Activated T-cell treated with anti-CD3 and anti-CD28 coated beads for 1 hour (primary cell): ENCODE measurements at regions not wholly inside any gene's neighbourhood (a gene's known extent, or its start where the extent isn't known, plus 50 kb on each side); places are given as distances from the start of the nearest gene placed in this dataset.
"Not testable (repeated sequence)": the region's sequence is repeated elsewhere in the genome, so short reads cannot be mapped to it uniquely, and the experiment has no call there.

Experiments used
- DNase-seq: peaks from one replicate; pipeline ENCODE4 v3.0.0-alpha.2; 2020; ENCODE audit warnings: low read depth

DNA sequence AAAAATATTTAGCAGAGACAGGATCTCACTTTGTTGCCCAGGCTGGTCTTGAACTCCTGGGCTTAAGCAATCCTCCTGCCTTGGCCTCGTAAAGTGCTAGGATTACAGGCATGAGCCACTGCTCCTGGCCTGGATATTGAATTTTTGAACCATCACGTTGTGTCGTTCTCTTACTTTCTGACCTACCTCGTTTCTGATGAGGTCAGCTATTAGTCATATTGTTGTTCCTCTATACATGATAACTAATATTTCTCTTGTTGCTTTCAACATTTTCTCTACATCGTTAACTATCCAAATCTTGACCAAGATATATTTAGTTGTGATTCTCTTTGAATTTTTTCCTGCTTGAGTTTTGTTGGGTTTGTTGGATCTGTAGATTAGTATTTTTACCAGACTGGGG, 541.3 kb upstream of the SOX11 start:
- no peak for DNase-seq

DNA sequence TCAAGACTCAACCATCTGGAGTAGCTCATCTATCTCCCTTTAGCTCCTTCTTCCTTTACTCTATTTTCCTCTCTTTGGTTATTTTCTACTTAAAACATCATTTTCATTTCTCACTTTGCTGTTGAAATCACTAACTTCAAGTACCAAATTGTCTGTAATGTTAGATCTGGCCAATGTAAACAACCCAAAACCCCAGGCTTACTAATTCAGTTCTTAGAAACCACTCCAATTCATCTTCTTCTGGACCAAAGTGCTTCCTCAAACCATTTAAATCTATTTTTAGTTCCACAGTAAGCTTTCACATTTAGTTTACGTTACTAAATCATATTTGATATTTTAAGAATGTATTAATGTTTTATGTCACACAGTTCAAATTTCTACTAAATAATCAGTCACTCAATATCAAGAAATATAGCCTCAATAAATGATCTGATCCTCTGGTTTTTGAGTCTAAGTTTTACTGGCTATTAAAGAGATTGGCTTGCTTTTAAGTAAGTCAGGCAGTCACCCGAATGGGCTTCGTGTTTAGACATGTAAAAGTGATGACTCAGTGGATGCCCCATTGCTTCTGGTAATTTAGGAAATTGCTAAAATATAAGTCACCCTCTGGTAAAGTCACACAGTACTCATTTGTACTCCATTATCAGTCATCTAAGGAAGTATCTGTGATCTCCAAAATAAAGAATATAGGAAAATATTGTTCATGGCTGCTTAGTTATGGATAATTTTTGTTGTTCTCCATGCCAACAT, 527.2 kb upstream of the SOX11 start:
- DNase-seq: no peak

DNA sequence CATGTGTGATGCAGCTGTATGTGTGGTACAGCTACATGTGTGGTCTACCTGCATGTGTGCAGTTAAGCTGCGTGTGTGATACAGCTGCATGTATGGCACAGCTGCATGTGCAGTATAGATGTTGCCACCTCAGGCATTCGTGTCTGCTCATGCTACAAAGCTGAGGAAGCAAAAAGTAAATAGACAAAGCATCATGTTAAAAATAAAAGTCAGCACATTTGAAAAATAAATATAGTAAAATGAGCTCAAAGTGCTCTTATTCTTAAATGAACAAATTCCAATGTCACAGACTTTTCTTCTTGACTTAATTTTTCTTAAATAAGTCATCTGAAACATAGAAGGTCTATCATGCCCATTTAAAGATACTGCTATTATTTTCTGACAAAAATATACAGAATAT, 519.3 kb upstream of the SOX11 start:
- DNase-seq: no peak

DNA sequence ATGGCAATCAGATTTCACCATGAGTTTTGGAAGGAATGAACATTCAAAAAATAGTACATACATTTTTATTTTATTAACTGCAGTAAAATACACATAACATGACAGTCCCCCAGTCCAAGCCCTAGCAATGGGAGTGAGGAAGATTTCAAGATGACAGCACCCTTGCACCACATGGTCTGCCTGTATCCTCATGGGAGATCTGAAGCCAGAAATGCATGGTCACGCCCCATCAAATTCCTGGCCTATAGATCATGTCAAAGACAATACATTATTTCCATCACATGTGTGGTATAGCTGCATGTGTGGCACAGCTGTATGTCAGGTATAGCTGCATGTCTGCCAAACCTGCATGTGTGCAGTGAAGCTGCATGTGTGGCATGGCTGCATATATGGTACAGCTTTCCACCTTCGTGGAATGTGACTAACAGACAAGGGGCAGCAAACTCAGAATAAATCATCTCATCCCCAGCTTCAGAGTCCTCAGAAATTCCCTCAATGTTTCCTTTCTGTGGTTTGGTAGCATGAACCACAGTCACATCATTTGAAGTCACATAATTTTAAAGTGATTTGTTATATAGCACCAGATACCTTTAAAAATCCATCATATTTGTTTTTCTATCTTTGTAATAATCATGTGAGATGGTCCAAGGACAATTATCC, 518.2 kb upstream of the SOX11 start:
- no peak for DNase-seq

GRCh38 chr2:5175231-5175630, 517.0 kb upstream of the SOX11 start:
- DNase-seq: no peak

DNA sequence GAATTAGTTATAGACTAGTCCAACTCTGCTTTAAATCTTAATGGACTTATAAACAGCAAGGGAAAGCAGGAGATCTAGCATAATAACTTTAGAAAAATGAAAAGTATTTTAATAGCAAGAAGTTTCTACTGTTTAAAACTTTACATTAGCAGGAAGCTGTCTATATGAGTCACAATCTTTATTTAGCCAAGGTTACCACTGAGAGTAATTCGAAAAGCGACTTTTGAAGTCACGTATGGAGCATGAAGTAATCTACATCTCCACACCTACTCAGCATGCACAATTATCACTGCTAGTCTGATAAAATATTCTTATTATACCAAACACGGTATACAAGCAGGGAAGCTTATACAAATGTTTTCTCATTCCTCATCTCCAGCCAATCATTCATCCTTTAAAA, 515.4 kb upstream of the SOX11 start:
- DNase-seq: no peak

- DNase-seq: no peak
Observed at GRCh38 chr2:5183031-5183430, 509.2 kb upstream of the SOX11 start.

- no peak for DNase-seq
Observed at GRCh38 chr2:5187283-5187682, 504.9 kb upstream of the SOX11 start.

DNA sequence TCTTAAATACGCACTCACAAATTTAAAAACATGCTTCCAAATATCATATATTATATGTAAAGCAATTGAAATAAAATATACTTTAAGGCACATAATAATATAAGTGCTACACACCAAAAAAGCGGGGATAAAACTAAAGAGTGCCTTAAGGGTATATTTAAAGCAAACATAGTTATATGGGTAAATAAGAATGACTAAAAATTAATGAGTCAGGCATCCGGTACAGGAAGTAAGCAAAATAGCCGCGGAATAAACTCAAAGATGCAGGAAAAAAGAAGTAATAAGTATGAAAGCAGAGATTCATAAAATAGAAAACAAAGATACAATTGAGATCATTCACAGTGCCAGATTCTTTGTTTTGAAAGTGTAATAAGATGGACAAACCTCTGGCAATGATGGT, 503.5 kb upstream of the SOX11 start:
- DNase-seq: no peak

GRCh38 chr2:5190023-5190422, 502.2 kb upstream of the SOX11 start:
- no peak for DNase-seq

DNA sequence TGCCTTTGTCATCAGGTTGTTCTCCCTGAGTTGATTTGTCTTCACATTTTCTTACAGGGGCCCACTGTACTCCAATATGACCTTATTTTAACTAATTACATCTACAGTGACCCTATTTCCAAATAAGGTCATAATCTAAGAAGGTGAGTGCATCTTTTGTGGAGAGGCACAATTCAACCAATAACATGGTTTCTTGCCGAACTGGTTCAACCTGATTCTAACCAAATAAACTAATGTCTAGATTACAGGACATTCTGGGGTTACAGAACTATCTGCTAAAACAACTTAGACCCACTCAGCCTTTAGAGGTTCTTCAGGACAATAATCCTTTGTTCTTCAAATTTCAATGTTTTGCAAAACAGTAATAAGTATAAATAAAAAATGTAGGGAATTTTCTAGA, 496.5 kb upstream of the SOX11 start:
- DNase-seq: no peak

DNA sequence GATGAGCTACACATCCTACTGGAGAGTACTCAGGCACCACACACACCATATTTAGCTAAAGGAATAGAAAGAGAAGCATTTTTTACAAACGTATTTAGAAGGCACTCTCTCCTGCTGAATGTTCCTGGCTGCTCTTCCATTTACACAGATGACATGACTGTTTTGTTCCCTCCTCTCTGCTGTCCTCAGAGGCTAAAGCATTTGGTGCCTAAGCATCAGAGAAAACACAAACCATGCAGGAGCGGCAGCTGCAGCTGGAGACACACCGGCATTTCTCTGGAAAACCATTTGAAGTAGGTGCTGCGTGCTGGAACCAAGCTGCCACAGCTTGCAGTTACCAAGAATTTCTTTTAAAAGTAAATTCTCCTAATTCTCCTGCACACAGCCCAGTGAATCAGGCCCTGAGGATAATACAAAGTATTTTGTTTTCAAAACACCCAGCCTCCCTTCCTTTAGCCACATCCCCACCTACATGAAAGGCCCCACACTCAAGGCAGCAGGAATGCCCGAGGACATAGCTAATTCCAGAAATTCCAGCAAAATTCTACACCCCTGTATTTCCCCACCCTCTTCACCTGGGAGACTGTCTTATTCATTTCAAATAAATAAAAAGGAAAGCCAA, 488.9 kb upstream of the SOX11 start:
- no peak for DNase-seq

GRCh38 chr2:5206742-5207141, 485.4 kb upstream of the SOX11 start:
- DNase-seq: not testable (repeated sequence)

DNA sequence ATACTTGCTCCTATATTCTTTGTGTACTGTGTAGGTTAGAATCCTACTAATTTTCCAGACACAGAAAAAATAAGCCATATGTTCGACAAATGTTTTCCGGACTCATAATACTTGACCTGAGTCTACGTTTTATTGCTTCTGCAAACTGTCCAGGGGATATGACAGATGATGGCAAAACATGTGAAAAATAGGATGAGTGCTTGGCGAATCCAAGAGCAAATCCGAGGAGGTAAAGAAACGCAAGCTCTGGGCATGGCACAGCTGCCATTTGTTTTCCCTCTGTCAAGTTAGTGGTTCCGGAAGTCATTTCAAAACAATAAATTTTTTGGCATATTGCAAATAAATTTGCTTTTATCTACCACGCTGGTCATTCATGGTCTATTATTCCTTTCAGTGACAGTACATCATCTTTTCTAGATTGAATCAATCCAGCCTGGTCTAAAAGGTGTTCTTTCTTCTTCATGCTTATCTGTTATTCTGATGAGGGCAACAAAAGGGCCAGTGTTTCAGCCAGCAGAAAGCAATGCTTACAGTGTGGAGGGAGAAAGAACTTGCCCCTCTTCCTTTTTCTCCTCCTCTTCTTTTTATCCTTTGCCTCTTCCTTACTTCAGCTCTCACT, 476.1 kb upstream of the SOX11 start:
- no peak for DNase-seq

- DNase-seq: no peak
Observed at GRCh38 chr2:5227062-5227699, 465.0 kb upstream of the SOX11 start.

DNA sequence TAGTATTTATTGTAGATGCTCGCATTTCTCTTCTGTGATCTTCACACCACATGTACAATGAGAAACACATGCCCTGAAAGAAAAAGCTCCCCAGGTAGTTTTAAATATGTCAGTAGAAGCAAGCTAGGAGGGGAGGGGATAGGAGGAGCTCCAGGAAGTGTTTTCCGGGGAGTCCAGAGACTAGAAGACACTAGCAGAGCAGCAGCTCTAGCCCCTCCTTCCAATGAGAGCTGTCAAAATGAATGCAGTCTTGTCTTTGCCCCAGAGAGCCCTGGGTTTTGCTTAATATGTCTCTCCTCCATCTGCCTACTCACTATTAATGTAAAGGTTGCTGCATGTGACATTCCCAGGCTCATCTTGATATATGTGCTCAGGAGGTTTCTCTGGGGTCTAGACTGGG, 462.6 kb upstream of the SOX11 start:
- DNase-seq: no peak

DNA sequence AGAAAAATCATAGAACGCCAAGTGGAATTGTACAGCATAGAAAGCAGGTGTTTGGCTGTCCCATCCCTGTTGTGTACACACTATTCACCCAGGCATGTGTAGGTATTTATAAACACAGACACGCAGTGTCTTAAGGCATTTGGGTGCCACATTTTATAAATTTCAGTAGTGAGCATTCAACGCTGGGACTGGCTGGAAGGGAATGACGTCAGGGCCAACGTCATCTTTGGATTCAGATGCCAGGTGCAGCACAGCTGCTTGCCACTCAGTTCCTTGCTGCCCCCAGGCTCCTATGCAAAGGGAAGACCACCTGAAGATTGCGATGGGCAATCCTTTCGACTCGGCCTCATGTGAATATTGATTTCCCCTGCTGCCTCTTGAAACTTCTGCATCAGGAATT, 461.7 kb upstream of the SOX11 start:
- DNase-seq: no peak

GRCh38 chr2:5230855-5231254, 461.3 kb upstream of the SOX11 start:
- DNase-seq: no peak

- DNase-seq: no peak
Observed at GRCh38 chr2:5231287-5231686, 460.9 kb upstream of the SOX11 start.

DNA sequence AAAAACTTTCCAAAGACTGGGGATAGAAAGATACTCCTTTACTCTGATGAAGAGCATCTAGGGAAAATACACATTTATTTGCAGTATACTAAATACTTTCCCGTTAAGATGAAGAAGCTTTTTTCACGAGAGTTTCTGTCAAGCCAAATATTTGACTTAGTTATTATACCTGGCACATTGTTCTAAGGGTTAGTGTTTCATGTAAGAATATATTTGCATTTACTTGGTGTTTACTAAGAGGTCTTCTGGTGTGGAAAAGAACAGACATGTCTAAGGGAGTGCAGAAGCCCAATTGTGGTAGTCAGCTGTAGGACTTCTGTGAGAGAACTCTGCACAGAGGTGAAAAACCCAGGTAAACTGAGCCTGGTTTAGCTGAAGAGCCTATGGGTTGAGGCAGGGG, 457.6 kb upstream of the SOX11 start:
- no peak for DNase-seq

GRCh38 chr2:5235701-5236100, 456.5 kb upstream of the SOX11 start:
- no peak for DNase-seq

DNA sequence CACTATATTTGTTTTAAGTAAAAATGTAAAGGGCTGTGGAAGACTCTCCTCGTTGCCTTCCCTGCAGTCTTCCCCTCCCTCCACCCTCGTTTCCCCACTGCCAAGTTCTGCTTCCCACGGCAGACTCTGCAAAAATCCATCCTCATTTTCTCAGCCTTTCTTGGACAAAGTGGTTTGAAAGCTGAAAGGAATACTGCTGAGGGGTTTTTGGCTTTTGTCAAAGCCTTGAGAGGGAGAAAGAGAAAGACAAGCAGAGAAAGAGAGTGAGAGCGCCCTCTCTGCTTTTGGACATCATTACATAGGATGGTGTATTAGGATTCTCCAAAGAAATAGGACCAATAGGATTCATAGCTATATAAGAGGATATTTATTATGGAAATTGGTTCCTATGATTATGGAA, 455.9 kb upstream of the SOX11 start:
- no peak for DNase-seq

- DNase-seq: no peak
Observed at GRCh38 chr2:5242751-5243150, 449.4 kb upstream of the SOX11 start.
